ENCODE measurements at regions not wholly inside any gene's neighbourhood (a gene's known extent, or its start where the extent isn't known, plus 50 kb on each side); places are given as distances from the start of the nearest gene placed in this dataset.

DNA sequence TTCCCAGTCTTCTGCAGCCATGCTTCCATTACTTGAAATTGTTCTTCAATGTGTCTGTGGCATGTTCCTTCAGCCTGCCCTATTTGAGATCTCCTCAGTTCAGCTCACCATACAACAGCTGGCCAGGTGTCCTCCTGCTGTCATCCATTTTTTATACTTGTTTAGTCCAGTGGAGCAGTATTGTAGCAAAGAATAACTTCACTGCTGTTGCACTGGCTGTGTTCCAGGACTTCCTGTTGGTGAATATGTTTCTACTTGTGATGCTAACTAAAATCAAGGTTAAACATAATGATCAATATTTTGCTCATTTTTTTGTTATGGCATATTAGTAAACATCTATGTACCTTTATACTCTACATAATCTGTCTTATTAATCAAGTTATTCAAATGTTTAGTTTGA, 1394.1 kb downstream of the PCDH9 start:
- ChIA-PET POLR2A (no interaction called here), CTCF (no interaction called here), SMC1A (ENCODE audit: uncharacterized antibody, unreplicated experiment) (interaction anchor here (0.6 kb wide), 1 partner anchor 92 kb away, joined by 3 read pairs; no protein-coding TSS in a partner anchor), RAD21 (ENCODE audit: unreplicated experiment) (no interaction called here)
- Histone ChIP-seq H3K9ac (ENCODE audit: control insufficient read depth, insufficient read depth, low read length) (no peak overlapping the region), H4K20me1 (ENCODE audit: control insufficient read depth, insufficient read depth) (no peaks in the 10 kb centered on the region), H3K4me3 (no peak overlapping the region), H2AFZ (ENCODE audit: control insufficient read depth, low read depth, low read length) (no peak overlapping the region), H3K36me3 (ENCODE audit: control insufficient read depth in 2 of 2, insufficient read depth in 2 of 2, low read length in 1 of 2) (no peaks in the 10 kb centered on the region), H3K79me2 (ENCODE audit: control insufficient read depth, insufficient read depth, low read length) (no peaks in the 10 kb centered on the region), H3K4me2 (ENCODE audit: control insufficient read depth, insufficient read depth) (no peak overlapping the region), H3K4me1 (ENCODE audit: control insufficient read depth, insufficient read depth, low read length) (no peaks in the 10 kb centered on the region), H3K27ac (ENCODE audit: control insufficient read depth, insufficient read depth) (no peak overlapping the region), H3K9me3 (replicated peaks; ENCODE audit: control insufficient read depth, insufficient read depth, low read length) (no peaks in the 10 kb centered on the region), H3K27me3 (replicated peaks in 1 of 2; ENCODE audit: control insufficient read depth in 2 of 2, insufficient read depth in 2 of 2, low read length in 1 of 2) (no peaks in the 10 kb centered on the region)
- TF ChIP-seq ETV6 (conservative IDR thresholded peaks at IDR 0.05 in 1 of 2, IDR thresholded peaks at IDR 0.05 in 1 of 2; ENCODE audit: borderline replicate concordance in 1 of 2, low read depth in 1 of 2) (no peak), NR2F1 (conservative IDR thresholded peaks at IDR 0.05) (no peak)
- no peak for ATAC-seq
- no TSS peak for BruUV-seq (replicated peaks)
- intact Hi-C loops (cut with micrococcal nuclease; ENCODE audit: unreplicated experiment), result no loop called here
- in situ Hi-C loops (cut with MboI), result no loop called here
- FAIRE-seq, result no peak
- no peak for DNase-seq (ENCODE audit: low read depth, low spot score)

DNA sequence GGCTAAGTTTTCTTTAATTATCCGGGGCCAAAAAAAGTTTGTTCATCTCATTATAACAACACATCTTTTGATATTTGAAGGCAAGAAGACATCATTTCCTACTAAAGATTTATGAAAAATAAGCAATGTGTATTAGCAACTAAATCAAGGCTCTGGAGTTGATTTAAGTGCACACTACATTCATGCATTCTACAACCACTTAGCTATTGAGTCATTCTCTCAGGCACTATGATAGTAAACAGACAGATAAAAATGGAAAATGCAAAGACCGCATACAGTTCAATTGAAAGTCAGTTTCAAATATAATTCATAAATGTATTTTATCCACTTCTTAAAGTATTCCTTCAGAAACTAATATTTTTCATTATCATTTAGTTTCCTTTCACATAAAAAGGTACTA, 1395.2 kb downstream of the PCDH9 start:
- Histone ChIP-seq H3K4me3 (no peak overlapping the region), H4K20me1 (ENCODE audit: control insufficient read depth, insufficient read depth) (no peaks in the 10 kb centered on the region), H3K36me3 (ENCODE audit: control insufficient read depth in 2 of 2, insufficient read depth in 2 of 2, low read length in 1 of 2) (no peaks in the 10 kb centered on the region), H3K9me3 (replicated peaks; ENCODE audit: control insufficient read depth, insufficient read depth, low read length) (no peaks in the 10 kb centered on the region), H2AFZ (ENCODE audit: control insufficient read depth, low read depth, low read length) (no peak overlapping the region), H3K27ac (ENCODE audit: control insufficient read depth, insufficient read depth) (no peak overlapping the region), H3K9ac (ENCODE audit: control insufficient read depth, insufficient read depth, low read length) (no peak overlapping the region), H3K27me3 (replicated peaks in 1 of 2; ENCODE audit: control insufficient read depth in 2 of 2, insufficient read depth in 2 of 2, low read length in 1 of 2) (no peaks in the 10 kb centered on the region), H3K4me1 (ENCODE audit: control insufficient read depth, insufficient read depth, low read length) (no peaks in the 10 kb centered on the region), H3K4me2 (ENCODE audit: control insufficient read depth, insufficient read depth) (no peak overlapping the region), H3K79me2 (ENCODE audit: control insufficient read depth, insufficient read depth, low read length) (no peaks in the 10 kb centered on the region)
- ATAC-seq (no peak), FAIRE-seq (no peak), DNase-seq (ENCODE audit: low read depth, low spot score) (no peak)
- BruUV-seq (replicated peaks), result no TSS peak
- intact Hi-C loops (cut with micrococcal nuclease; ENCODE audit: unreplicated experiment) (no loop called here), in situ Hi-C loops (cut with MboI) (no loop called here)
- RAD21 ChIA-PET (ENCODE audit: unreplicated experiment), result no interaction called here
- 43% methylated on average over 2 of the region's 2 CpGs for WGBS (ENCODE audit: insufficient coverage, insufficient replicate concordance, low lambda C conversion rate, missing lambda C conversion rate)
- CTCF ChIA-PET, result no interaction called here
- SMC1A ChIA-PET (ENCODE audit: uncharacterized antibody, unreplicated experiment), result interaction anchor here (0.9 kb wide), 1 partner anchor 12 kb away, joined by 3 read pairs; no protein-coding TSS in a partner anchor
- POLR2A ChIA-PET, result no interaction called here
- no peak for TF ChIP-seq FOXM1 (IDR thresholded peaks at IDR 0.05; ENCODE audit: low read depth, low read length)
- no peak for TF ChIP-seq ASH2L (IDR thresholded peaks at IDR 0.05; ENCODE audit: borderline replicate concordance, low read depth)
- TF ChIP-seq, protein P1, sequence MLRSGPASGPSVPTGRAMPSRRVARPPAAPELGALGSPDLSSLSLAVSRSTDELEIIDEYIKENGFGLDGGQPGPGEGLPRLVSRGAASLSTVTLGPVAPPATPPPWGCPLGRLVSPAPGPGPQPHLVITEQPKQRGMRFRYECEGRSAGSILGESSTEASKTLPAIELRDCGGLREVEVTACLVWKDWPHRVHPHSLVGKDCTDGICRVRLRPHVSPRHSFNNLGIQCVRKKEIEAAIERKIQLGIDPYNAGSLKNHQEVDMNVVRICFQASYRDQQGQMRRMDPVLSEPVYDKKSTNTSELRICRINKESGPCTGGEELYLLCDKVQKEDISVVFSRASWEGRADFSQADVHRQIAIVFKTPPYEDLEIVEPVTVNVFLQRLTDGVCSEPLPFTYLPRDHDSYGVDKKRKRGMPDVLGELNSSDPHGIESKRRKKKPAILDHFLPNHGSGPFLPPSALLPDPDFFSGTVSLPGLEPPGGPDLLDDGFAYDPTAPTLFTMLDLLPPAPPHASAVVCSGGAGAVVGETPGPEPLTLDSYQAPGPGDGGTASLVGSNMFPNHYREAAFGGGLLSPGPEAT (IDR thresholded peaks at IDR 0.05; ENCODE audit: low read depth), result no peak
- TF ChIP-seq PAX8 (IDR thresholded peaks at IDR 0.05), result no peak
- TF ChIP-seq, protein P2, sequence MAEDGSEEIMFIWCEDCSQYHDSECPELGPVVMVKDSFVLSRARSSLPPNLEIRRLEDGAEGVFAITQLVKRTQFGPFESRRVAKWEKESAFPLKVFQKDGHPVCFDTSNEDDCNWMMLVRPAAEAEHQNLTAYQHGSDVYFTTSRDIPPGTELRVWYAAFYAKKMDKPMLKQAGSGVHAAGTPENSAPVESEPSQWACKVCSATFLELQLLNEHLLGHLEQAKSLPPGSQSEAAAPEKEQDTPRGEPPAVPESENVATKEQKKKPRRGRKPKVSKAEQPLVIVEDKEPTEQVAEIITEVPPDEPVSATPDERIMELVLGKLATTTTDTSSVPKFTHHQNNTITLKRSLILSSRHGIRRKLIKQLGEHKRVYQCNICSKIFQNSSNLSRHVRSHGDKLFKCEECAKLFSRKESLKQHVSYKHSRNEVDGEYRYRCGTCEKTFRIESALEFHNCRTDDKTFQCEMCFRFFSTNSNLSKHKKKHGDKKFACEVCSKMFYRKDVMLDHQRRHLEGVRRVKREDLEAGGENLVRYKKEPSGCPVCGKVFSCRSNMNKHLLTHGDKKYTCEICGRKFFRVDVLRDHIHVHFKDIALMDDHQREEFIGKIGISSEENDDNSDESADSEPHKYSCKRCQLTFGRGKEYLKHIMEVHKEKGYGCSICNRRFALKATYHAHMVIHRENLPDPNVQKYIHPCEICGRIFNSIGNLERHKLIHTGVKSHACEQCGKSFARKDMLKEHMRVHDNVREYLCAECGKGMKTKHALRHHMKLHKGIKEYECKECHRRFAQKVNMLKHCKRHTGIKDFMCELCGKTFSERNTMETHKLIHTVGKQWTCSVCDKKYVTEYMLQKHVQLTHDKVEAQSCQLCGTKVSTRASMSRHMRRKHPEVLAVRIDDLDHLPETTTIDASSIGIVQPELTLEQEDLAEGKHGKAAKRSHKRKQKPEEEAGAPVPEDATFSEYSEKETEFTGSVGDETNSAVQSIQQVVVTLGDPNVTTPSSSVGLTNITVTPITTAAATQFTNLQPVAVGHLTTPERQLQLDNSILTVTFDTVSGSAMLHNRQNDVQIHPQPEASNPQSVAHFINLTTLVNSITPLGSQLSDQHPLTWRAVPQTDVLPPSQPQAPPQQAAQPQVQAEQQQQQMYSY (CRISPR knock-in tag; IDR thresholded peaks at IDR 0.05), result no peak
- no peak for TF ChIP-seq WRNIP1 (IDR thresholded peaks at IDR 0.05; ENCODE audit: borderline replicate concordance, low read depth, low read length)
- TF ChIP-seq, protein P3, sequence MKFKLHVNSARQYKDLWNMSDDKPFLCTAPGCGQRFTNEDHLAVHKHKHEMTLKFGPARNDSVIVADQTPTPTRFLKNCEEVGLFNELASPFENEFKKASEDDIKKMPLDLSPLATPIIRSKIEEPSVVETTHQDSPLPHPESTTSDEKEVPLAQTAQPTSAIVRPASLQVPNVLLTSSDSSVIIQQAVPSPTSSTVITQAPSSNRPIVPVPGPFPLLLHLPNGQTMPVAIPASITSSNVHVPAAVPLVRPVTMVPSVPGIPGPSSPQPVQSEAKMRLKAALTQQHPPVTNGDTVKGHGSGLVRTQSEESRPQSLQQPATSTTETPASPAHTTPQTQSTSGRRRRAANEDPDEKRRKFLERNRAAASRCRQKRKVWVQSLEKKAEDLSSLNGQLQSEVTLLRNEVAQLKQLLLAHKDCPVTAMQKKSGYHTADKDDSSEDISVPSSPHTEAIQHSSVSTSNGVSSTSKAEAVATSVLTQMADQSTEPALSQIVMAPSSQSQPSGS (IDR thresholded peaks at IDR 0.05; ENCODE audit: low read length), result no peak
- TF ChIP-seq NFYB (IDR thresholded peaks at IDR 0.05; ENCODE audit: insufficient read depth, low read depth, low read length), result no peak
- TF ChIP-seq SREBF1 (IDR thresholded peaks at IDR 0.05; ENCODE audit: low read length), result no peak
